Neuron (in vitro differentiated cells): ENCODE measurements at regions not wholly inside any gene's neighbourhood (a gene's known extent, or its start where the extent isn't known, plus 50 kb on each side); places are given as distances from the start of the nearest gene placed in this dataset.

Experiments used
- H2AFZ ChIP-seq: one replicate; pipeline ENCODE4 v1.6.1; 2013; ENCODE audit warnings: low read depth, mild to moderate bottlenecking, inconsistent platforms, low read length, moderate library complexity
- H3K27me3 ChIP-seq: one replicate; pipeline ENCODE4 v1.6.1; 2013; ENCODE audit warnings: low read length; ENCODE audit not compliant: insufficient read depth
- H3K36me3 ChIP-seq: one replicate; pipeline ENCODE4 v1.6.1; 2013; ENCODE audit warnings: low read length; ENCODE audit not compliant: insufficient read depth
- H3K4me1 ChIP-seq: one replicate; pipeline ENCODE4 v1.6.1; 2013; ENCODE audit warnings: low read length; ENCODE audit not compliant: insufficient read depth
- H3K4me3 ChIP-seq: 2 replicates; pipeline ENCODE4 v1.5.1; 2013; ENCODE audit warnings: mild to moderate bottlenecking, low read length, moderate library complexity
- H3K9me3 ChIP-seq: one replicate; pipeline ENCODE4 v1.6.1; 2013; ENCODE audit warnings: low read length

DNA sequence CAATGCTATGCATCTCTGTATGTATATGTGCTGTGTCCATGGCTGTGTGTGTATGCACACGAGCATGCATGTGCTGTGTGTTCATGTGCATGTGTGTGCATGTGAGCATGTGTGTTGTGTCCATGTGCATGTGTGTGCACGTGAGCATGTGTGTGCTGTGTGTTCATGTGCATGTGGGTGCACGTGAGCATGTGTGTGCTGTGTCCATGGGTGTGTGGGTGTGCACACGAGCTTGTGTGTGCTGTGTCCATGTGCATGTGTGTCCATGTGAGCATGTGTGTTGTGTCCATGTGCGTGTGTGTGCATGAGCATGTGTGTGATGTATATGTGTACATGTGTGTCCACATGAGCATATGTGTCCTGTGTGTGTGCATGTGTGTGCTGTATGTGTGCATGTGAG is 414.4 kb upstream of the SALL3 start:
- no peak overlapping the region for H3K4me3 ChIP-seq
- H2AFZ ChIP-seq, result no peak overlapping the region

DNA sequence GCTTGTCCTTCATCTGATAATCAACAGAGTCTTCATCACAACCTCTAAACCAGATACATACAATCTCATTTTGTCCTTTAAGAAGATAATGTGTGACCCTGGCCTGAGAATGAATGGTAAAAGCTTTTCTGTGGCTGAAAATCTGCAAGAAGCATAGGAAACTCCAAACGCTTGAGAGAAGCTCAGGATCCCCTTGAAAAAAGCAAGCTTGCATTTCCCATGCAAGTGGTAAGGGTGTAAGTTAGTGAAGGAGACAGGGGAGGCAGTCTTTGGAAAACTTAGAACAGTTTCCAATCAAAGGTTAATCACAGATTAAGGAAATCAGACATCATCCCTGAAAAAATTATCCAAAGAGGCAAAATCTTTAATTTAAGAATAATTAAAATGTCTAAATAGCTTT is 413.6 kb upstream of the SALL3 start:
- H3K36me3 ChIP-seq, result no peaks in the 10 kb centered on the region
- H2AFZ ChIP-seq, result no peak overlapping the region
- H3K4me3 ChIP-seq, result no peak overlapping the region
- H3K4me1 ChIP-seq, result peaks cover 21% of the 10 kb centered on the region
- H3K27me3 ChIP-seq, result no peaks in the 10 kb centered on the region
- no peaks in the 10 kb centered on the region for H3K9me3 ChIP-seq

More for the DNA sequence above, 414.4 kb upstream of the SALL3 start:
- Histone ChIP-seq H3K9me3 (no peaks in the 10 kb centered on the region), H3K4me1 (peaks cover 22% of the 10 kb centered on the region), H3K36me3 (no peaks in the 10 kb centered on the region), H3K27me3 (no peaks in the 10 kb centered on the region)

GRCh38 chr18:78566720-78567119 is 412.9 kb upstream of the SALL3 start:
- no peaks in the 10 kb centered on the region for H3K27me3 ChIP-seq
- no peak overlapping the region for H2AFZ ChIP-seq
- H3K9me3 ChIP-seq, result no peaks in the 10 kb centered on the region
- H3K36me3 ChIP-seq, result no peaks in the 10 kb centered on the region
- peaks cover 15% of the 10 kb centered on the region for H3K4me1 ChIP-seq
- H3K4me3 ChIP-seq, result no peak overlapping the region

DNA sequence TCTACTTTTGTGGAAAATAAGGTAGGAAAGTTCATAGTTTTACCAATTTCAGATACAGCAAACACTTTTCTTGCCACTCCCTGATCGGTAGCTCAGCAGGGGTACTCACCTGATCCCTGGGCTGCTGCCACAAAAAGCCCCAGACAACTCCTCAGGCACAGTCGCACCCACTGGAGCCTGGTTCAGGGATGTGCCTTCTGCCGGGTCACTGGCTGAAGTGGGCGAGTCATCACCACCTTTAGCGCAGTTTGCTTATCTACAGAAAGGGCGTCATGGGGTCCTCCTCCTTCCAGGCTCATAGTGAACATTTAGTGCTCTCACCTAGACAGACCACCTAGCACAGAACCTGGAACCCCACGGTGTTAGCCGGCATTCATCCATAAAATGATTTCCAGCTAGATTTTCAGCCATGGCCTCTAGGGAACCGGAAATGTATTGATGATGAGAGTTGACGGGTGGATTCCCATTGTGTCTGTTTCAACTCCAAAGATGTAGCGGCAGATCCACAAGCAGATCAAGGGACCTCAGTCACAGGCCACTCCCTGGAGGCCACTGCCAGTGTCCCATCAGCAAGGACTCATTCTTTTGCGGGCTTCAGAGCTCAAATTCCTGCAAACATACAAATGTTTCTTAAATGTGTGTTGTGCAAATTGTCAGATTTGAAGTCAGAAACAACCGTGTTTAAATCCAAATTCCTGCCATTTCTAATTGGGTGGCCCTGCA is 408.4 kb upstream of the SALL3 start:
- no peak overlapping the region for H2AFZ ChIP-seq
- no peaks in the 10 kb centered on the region for H3K36me3 ChIP-seq
- H3K27me3 ChIP-seq, result no peaks in the 10 kb centered on the region
- no peaks in the 10 kb centered on the region for H3K4me1 ChIP-seq
- H3K4me3 ChIP-seq, result no peak overlapping the region
- H3K9me3 ChIP-seq, result peaks cover 2% of the 10 kb centered on the region

DNA sequence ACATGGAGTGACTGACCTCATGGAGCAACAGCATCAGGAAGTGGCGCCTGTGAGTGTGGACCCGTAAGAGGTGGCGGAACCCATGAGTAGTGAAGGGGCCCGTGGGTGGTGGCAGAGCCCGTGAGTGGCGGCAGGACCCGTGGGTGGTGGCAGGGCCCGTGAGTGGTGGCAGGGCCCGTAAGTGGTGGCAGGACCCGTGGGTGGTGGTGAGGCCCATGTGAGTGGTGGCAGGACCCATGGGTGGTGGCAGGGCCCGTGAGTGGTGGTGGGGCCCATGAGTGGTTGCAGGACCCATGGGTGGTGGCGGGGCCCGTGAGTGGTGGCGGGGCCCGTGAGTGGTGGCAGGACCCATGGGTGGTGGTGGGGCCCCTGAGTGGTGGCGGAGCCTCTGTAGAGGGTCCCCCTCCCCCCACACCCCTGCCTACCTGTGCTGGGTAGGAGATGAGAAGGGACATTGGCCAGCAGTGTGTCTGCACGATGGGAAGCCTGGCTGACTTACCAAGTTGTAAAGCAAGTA is 407.7 kb upstream of the SALL3 start:
- H3K36me3 ChIP-seq, result no peaks in the 10 kb centered on the region
- no peak overlapping the region for H2AFZ ChIP-seq
- peaks cover 2% of the 10 kb centered on the region for H3K9me3 ChIP-seq
- no peaks in the 10 kb centered on the region for H3K27me3 ChIP-seq
- H3K4me1 ChIP-seq, result no peaks in the 10 kb centered on the region
- no peak overlapping the region for H3K4me3 ChIP-seq

- Histone ChIP-seq H3K36me3 (no peaks in the 10 kb centered on the region), H3K4me3 (no peak overlapping the region), H3K9me3 (peaks cover 2% of the 10 kb centered on the region), H3K27me3 (no peaks in the 10 kb centered on the region), H2AFZ (no peak overlapping the region), H3K4me1 (no peaks in the 10 kb centered on the region)
These were observed 405.8 kb upstream of the SALL3 start for GRCh38 chr18:78573773-78574172.

DNA sequence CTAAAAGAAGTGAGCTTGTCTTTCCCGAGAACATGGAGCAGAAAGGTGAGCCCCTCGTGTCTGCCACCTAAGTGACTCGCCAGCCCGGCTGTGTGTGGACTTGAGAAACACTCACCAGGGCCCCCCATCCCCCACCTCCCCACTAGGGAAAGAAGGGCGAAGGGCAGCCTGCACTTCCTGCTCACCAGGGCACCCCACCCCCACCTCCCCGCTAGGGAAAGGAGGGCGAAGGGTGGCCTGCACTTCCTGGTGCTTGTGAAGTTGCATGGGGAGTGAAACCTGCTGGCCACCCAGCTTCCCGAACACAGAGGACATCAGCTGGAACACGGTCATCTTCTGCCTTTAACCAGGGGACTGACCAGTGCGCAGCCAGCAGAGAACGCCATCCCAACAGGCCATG is 402.7 kb upstream of the SALL3 start:
- H3K9me3 ChIP-seq, result peaks cover 2% of the 10 kb centered on the region
- H3K27me3 ChIP-seq, result no peaks in the 10 kb centered on the region
- no peak overlapping the region for H2AFZ ChIP-seq
- no peaks in the 10 kb centered on the region for H3K36me3 ChIP-seq
- no peak overlapping the region for H3K4me3 ChIP-seq
- H3K4me1 ChIP-seq, result no peaks in the 10 kb centered on the region

DNA sequence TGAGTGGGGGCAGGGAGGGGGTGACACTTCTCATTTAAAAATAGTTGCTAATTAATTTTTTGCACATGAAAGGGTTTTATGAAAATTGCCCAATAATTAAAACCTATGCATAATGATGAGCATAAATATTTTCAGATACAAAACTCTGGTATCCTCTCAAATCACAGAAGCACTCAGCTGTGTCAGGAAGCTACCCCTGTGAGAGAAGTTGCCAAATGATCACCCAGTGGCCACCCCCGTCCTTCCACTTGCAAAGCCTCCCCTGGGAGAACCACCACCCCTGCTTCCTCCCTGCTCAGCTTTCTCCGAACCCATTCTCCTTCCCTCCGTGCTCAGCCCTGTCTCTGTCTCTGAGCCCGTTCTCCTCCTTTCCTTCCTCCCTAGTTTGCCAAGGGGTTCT is 400.2 kb upstream of the SALL3 start:
- Histone ChIP-seq H3K9me3 (no peaks in the 10 kb centered on the region), H3K4me3 (no peak overlapping the region), H3K36me3 (no peaks in the 10 kb centered on the region), H2AFZ (no peak overlapping the region), H3K27me3 (no peaks in the 10 kb centered on the region), H3K4me1 (no peaks in the 10 kb centered on the region)

- Histone ChIP-seq H3K4me3 (no peak overlapping the region), H2AFZ (no peak overlapping the region), H3K9me3 (no peaks in the 10 kb centered on the region), H3K27me3 (no peaks in the 10 kb centered on the region), H3K4me1 (no peaks in the 10 kb centered on the region), H3K36me3 (no peaks in the 10 kb centered on the region)
These were observed 399.6 kb upstream of the SALL3 start for GRCh38 chr18:78579854-78580577.

DNA sequence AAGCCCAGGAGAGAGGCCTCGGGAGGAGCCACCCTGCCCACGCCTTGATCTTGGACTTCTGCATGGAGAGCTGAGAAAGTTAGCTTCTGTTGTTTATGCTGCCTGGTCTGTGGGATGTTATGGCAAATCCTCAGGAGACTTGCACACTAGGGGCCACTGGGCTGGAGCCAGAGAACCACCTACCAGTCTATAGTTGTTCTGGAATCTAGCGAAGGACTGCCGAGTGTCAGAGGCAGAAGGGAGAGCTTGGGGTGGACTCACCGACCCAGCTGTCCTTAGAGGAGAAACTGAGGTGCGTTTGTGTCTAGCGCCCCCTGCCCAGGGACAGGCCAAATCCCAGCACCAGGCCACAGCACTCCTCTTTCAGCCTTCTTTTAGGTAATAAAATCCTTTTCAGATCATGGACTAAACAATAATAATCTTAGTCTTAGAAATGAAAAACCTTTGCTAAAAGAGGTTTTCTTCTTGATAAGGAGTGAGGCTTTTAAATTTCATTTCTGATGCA is 398.7 kb upstream of the SALL3 start:
- Histone ChIP-seq H3K4me1 (no peaks in the 10 kb centered on the region), H3K9me3 (no peaks in the 10 kb centered on the region), H3K36me3 (no peaks in the 10 kb centered on the region), H3K4me3 (no peak overlapping the region), H3K27me3 (no peaks in the 10 kb centered on the region), H2AFZ (no peak overlapping the region)

DNA sequence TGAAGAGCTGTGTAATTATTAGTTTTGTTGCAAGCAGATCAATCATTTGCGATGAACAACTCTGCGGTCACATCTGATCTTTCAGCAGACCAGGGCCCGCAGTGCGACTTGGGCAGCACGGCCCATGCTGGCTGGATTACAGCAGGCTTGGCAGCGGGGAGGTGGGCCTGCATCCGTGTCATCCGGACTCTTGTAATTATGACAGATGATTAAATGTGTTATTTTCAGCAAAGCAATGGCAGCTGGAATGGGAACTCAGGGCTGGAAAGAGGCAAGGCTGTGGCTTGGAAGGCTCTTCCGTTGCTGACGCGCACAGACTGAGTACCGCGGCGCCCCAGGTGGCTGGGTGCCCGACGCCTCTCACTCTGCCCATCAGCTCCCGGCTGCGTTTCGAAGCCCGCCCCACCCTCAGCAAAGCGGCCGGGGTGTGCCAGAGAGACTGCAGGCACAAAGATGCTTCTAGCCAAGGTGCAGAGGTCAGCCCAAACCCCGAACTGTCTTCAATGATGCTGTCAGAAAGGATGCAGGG is 397.4 kb upstream of the SALL3 start:
- Histone ChIP-seq H3K4me3 (no peak overlapping the region), H3K9me3 (no peaks in the 10 kb centered on the region), H3K36me3 (no peaks in the 10 kb centered on the region), H3K27me3 (no peaks in the 10 kb centered on the region), H2AFZ (no peak overlapping the region), H3K4me1 (no peaks in the 10 kb centered on the region)

DNA sequence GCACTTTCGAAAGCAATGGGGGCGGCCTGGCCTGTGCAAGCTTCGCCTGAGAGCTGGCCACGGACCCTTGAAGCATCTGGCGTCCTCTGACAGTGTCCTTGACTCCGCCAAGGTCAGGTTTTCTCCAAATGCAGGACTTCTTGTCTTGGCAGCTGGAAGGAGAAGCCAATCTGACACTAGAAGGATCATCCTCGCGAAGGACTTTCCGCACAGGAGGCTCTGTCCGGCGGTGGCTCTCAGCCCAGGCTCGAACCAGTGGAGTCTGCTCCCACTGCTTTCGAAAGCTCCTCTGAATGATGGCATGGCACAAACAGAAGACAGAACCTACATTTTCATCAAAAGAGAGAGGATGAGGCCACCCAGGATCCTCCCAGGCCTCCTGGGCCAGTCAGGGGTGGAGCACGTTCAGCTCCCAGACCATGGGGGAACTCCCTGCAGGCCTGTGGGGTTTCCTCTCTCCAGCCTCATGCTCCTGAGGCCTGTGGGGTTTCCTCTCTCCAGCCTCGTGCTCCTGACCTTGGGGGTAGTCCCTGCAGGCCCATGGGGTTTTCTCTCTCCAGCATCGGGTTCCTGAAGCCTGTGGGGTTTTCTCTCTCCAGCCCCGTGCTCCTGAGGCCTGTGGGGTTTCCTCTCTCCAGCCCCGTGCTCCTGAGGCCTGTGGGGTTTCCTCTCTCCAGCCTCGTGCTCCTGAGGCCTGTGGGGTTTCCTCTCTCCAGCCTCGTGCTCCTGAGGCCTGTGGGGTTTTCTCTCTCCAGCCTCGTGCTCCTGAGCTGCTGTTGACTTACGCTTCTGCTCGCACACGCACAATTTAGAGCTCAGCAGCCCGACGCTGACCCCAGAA is 396.5 kb upstream of the SALL3 start:
- no peak overlapping the region for H2AFZ ChIP-seq
- H3K4me3 ChIP-seq, result no peak overlapping the region
- no peaks in the 10 kb centered on the region for H3K4me1 ChIP-seq
- no peaks in the 10 kb centered on the region for H3K36me3 ChIP-seq
- H3K27me3 ChIP-seq, result no peaks in the 10 kb centered on the region
- H3K9me3 ChIP-seq, result no peaks in the 10 kb centered on the region
